ENCODE measurements at regions not wholly inside any gene's neighbourhood (a gene's known extent, or its start where the extent isn't known, plus 50 kb on each side); places are given as distances from the start of the nearest gene placed in this dataset.

DNA sequence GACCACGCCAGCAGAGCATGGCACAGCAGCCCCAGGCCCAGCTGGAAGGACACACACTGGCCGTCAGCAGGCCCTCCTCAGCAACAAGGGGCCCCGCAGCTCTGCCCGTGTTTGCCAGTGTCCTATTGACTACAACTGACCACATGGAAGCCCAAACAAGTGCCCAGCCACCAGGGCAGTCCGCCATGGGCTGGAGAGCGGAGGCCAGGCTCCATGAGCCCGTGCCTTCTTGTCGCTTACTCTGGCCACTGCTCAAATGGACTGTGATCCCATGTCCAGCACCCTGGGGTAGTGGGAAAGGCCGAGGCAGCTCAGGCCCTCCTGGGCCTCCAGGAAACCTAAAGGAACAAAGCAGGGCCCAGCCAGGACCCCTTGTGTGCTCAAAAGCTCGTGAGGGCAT lies 53.9 kb upstream of the TAF1B start:
- Histone ChIP-seq H3K36me3 (no peaks in the 10 kb centered on the region), H3K27ac (no peak overlapping the region), H3K9me3 (no peaks in the 10 kb centered on the region), H3K9ac (ENCODE audit: low read depth in 2 of 2, low read length in 2 of 2) (no peak overlapping the region), H3K4me3 (no peak overlapping the region), H3K4me1 (no peaks in the 10 kb centered on the region), H3K27me3 (no peaks in the 10 kb centered on the region)
- DNase-seq = no peak
- TF ChIP-seq, protein P1, sequence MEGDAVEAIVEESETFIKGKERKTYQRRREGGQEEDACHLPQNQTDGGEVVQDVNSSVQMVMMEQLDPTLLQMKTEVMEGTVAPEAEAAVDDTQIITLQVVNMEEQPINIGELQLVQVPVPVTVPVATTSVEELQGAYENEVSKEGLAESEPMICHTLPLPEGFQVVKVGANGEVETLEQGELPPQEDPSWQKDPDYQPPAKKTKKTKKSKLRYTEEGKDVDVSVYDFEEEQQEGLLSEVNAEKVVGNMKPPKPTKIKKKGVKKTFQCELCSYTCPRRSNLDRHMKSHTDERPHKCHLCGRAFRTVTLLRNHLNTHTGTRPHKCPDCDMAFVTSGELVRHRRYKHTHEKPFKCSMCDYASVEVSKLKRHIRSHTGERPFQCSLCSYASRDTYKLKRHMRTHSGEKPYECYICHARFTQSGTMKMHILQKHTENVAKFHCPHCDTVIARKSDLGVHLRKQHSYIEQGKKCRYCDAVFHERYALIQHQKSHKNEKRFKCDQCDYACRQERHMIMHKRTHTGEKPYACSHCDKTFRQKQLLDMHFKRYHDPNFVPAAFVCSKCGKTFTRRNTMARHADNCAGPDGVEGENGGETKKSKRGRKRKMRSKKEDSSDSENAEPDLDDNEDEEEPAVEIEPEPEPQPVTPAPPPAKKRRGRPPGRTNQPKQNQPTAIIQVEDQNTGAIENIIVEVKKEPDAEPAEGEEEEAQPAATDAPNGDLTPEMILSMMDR (IDR thresholded peaks at IDR 0.05) = no peak
- intact Hi-C loops (cut with DNase I) = no loop called here

DNA sequence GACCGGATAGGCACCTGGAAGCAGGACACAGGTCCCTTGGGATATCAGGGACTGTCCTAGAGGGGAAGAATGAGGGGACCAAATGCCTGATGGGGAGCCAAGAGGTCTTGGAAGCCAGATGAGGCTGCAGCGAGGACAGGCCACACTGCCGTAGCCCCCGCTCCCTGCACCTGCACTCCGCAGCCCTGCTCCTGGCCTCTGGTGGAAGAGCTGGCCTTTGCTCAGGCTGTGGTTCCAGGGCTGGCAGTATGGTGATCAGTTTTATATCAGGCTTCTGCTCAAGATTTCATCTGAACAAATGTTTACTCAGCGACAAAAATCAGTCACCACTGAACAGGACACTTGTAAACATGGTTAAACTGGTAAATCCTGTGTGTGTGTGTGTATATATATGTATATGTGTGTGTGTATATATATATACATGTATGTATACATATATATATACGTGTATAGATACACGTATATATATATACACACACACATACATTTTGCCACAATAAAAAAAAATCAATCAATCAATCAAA lies 52.5 kb upstream of the TAF1B start:
- no peak overlapping the region for H3K9ac ChIP-seq (ENCODE audit: low read depth in 2 of 2, low read length in 2 of 2)
- no peaks in the 10 kb centered on the region for H3K36me3 ChIP-seq
- intact Hi-C loops (cut with DNase I) = no loop called here
- no peaks in the 10 kb centered on the region for H3K9me3 ChIP-seq
- no peaks in the 10 kb centered on the region for H3K4me1 ChIP-seq
- H3K4me3 ChIP-seq = no peak overlapping the region
- no peak overlapping the region for H3K27ac ChIP-seq
- TF ChIP-seq, protein P1 (IDR thresholded peaks at IDR 0.05) = no peak
- no peak for DNase-seq
- no peaks in the 10 kb centered on the region for H3K27me3 ChIP-seq

GRCh38 chr2:9791711-9792110 lies 51.6 kb upstream of the TAF1B start:
- H3K4me3 ChIP-seq = no peak overlapping the region
- no peak for DNase-seq
- H3K9me3 ChIP-seq = no peaks in the 10 kb centered on the region
- no peaks in the 10 kb centered on the region for H3K4me1 ChIP-seq
- no peaks in the 10 kb centered on the region for H3K36me3 ChIP-seq
- no peak overlapping the region for H3K9ac ChIP-seq (ENCODE audit: low read depth in 2 of 2, low read length in 2 of 2)
- TF ChIP-seq, protein P1 (IDR thresholded peaks at IDR 0.05) = no peak
- no peak overlapping the region for H3K27ac ChIP-seq
- intact Hi-C loops (cut with DNase I) = no loop called here
- no peaks in the 10 kb centered on the region for H3K27me3 ChIP-seq

DNA sequence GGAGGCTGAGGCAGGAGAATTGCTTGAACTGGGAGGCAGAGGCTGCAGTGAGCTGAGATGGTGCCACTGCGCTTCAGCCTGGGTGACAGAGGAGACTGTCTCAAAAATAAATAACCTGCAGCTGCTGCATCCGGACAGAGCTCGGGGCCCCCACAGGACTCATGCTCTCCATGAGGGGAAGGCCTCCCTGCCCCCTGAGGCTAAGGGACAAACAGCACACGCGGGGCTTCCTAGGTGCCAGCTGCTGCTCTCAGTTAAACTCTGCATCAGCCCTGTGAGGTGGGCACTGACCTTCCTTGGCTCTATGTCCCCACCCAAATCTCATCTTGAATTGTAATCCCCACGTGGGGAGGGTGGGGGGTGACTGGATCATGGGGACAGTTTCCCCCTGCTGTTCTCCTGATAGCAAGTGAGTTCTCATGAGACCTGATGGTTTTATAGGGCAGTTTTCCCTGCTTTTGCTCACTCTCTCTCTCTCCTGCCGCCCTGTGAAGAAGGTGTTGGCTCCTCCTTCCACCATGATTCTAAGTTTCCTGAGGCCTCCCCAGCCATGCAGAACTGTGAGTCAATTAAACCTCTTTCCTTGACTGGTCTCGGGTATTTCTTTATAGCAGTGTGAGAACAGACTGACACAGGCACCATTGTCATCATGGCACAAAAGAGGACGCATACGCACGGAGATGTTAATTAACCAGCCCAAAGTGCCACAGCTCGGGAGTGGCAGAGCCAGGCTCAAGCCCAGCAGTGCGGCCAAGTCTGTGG lies 49.9 kb upstream of the TAF1B start:
- intact Hi-C loops (cut with DNase I) = no loop called here

More for the DNA sequence above, 49.9 kb upstream of the TAF1B start:
- Histone ChIP-seq H3K4me3 (no peak overlapping the region), H3K36me3 (no peaks in the 10 kb centered on the region), H3K27me3 (no peaks in the 10 kb centered on the region), H3K9ac (ENCODE audit: low read depth in 2 of 2, low read length in 2 of 2) (no peak overlapping the region), H3K27ac (no peak overlapping the region), H3K4me1 (no peaks in the 10 kb centered on the region), H3K9me3 (no peaks in the 10 kb centered on the region)
- no peak for DNase-seq
- TF ChIP-seq, protein P1 (IDR thresholded peaks at IDR 0.05) = no peak

All from colonic mucosa (tissue), 4 donors.